ENCODE measurements at regions not wholly inside any gene's neighbourhood (a gene's known extent, or its start where the extent isn't known, plus 50 kb on each side); places are given as distances from the start of the nearest gene placed in this dataset.
"Not testable (repeated sequence)": the region's sequence is repeated elsewhere in the genome, so short reads cannot be mapped to it uniquely, and the experiment has no call there.

- DNase-seq: no peak
- intact Hi-C loops (cut with DNase I): no loop called here
These were observed 50.2 kb upstream of the HIVEP1 start for GRCh38 chr6:11961923-11962322.

- DNase-seq: no peak
- intact Hi-C loops (cut with DNase I): no loop called here
These were observed 51.0 kb upstream of the HIVEP1 start for GRCh38 chr6:11960909-11961779.

GRCh38 chr6:11956781-11957180 is 55.3 kb upstream of the HIVEP1 start:
- intact Hi-C loops (cut with DNase I): no loop called here
- no peak for DNase-seq

- intact Hi-C loops (cut with DNase I): no loop called here
- DNase-seq: no peak
These were observed 58.5 kb upstream of the HIVEP1 start for GRCh38 chr6:11953641-11954040.

GRCh38 chr6:11952316-11952715 is 59.8 kb upstream of the HIVEP1 start:
- no peak for DNase-seq
- intact Hi-C loops (cut with DNase I): no loop called here

- intact Hi-C loops (cut with DNase I): no loop called here
- DNase-seq: no peak
These were observed 60.2 kb upstream of the HIVEP1 start for GRCh38 chr6:11951868-11952267.

- no peak for DNase-seq
- intact Hi-C loops (cut with DNase I): no loop called here
These were observed 62.0 kb upstream of the HIVEP1 start for GRCh38 chr6:11950109-11950508.

- no peak for DNase-seq
- intact Hi-C loops (cut with DNase I): no loop called here
These were observed 64.5 kb upstream of the HIVEP1 start for GRCh38 chr6:11947575-11947974.

- no peak for DNase-seq
- intact Hi-C loops (cut with DNase I): no loop called here
These were observed 65.0 kb upstream of the HIVEP1 start for GRCh38 chr6:11947063-11947462.

GRCh38 chr6:11944111-11944510 is 68.0 kb upstream of the HIVEP1 start:
- no peak for DNase-seq
- intact Hi-C loops (cut with DNase I): no loop called here

- intact Hi-C loops (cut with DNase I): no loop called here
- no peak for DNase-seq
These were observed 69.1 kb upstream of the HIVEP1 start for GRCh38 chr6:11943060-11943459.

GRCh38 chr6:11942185-11942864 is 69.8 kb upstream of the HIVEP1 start:
- intact Hi-C loops (cut with DNase I): no loop called here
- no peak for DNase-seq

- intact Hi-C loops (cut with DNase I); DNase-seq: not testable (repeated sequence)
These were observed 71.5 kb upstream of the HIVEP1 start for GRCh38 chr6:11940532-11941166.

GRCh38 chr6:11938285-11938890 is 73.7 kb upstream of the HIVEP1 start:
- intact Hi-C loops (cut with DNase I): no loop called here
- no peak for DNase-seq

GRCh38 chr6:11934638-11935037 is 77.5 kb upstream of the HIVEP1 start:
- intact Hi-C loops (cut with DNase I): no loop called here
- DNase-seq: no peak

- DNase-seq; intact Hi-C loops (cut with DNase I): not testable (repeated sequence)
These were observed 79.2 kb upstream of the HIVEP1 start for GRCh38 chr6:11932892-11933291.

GRCh38 chr6:11931296-11932035 is 80.6 kb upstream of the HIVEP1 start:
- intact Hi-C loops (cut with DNase I): no loop called here
- no peak for DNase-seq

GRCh38 chr6:11930834-11931233 is 81.3 kb upstream of the HIVEP1 start:
- DNase-seq; intact Hi-C loops (cut with DNase I): not testable (repeated sequence)

GRCh38 chr6:11930240-11930639 is 81.9 kb upstream of the HIVEP1 start:
- intact Hi-C loops (cut with DNase I): no loop called here

GRCh38 chr6:11929241-11929835 is 82.8 kb upstream of the HIVEP1 start:
- intact Hi-C loops (cut with DNase I): no loop called here
- DNase-seq: no peak

More at GRCh38 chr6:11930240-11930639, 81.9 kb upstream of the HIVEP1 start:
- DNase-seq: no peak

All from posterior cingulate gyrus (tissue), 11 donors.